ENCODE measurements at regions not wholly inside any gene's neighbourhood (a gene's known extent, or its start where the extent isn't known, plus 50 kb on each side); places are given as distances from the start of the nearest gene placed in this dataset.

DNA sequence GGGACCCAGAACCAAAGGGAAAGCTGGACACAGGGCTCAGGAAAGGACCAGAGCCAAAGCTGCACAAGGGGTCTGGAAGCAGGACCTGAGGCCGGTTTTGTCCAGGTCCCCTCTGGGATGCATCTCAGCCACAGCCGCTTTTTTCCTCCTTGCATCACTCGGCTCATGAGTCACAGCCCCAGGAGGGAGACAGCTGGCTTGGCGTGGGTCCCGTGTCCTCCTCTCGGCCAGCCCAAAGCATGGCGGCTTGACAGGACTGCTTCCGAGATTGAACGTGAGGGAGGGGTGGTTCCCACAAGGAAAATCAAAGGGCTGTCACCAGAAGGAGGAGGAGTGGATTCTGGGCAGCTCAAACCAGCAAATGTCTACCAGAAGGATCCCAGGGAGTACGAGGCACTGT is 56.7 kb upstream of the CPLX2 start:
- TF ChIP-seq, protein P1, sequence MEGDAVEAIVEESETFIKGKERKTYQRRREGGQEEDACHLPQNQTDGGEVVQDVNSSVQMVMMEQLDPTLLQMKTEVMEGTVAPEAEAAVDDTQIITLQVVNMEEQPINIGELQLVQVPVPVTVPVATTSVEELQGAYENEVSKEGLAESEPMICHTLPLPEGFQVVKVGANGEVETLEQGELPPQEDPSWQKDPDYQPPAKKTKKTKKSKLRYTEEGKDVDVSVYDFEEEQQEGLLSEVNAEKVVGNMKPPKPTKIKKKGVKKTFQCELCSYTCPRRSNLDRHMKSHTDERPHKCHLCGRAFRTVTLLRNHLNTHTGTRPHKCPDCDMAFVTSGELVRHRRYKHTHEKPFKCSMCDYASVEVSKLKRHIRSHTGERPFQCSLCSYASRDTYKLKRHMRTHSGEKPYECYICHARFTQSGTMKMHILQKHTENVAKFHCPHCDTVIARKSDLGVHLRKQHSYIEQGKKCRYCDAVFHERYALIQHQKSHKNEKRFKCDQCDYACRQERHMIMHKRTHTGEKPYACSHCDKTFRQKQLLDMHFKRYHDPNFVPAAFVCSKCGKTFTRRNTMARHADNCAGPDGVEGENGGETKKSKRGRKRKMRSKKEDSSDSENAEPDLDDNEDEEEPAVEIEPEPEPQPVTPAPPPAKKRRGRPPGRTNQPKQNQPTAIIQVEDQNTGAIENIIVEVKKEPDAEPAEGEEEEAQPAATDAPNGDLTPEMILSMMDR (IDR thresholded peaks at IDR 0.05) = no peak
- no peak for TF ChIP-seq POLR2A (IDR thresholded peaks at IDR 0.05)

Data from right lobe of liver (tissue), 4 donors.